Vagina (tissue), 2 donors: ENCODE measurements at regions not wholly inside any gene's neighbourhood (a gene's known extent, or its start where the extent isn't known, plus 50 kb on each side); places are given as distances from the start of the nearest gene placed in this dataset.

Source experiments
- POLR2A ChIP-seq, 2 donors: fragments of 450-650 bp; IDR thresholded peaks; one replicate each; pipeline ENCODE4 v1.6.1; 2017; ENCODE audit warnings: antibody characterized with exemption in 2 of 2, mild to moderate bottlenecking in 2 of 2, moderate library complexity in 2 of 2
- TF ChIP-seq, protein P1 (sequence below), 3 experiments: fragments of 450-650 bp in 2 of 3; fragments of 200-600 bp in 1 of 3; sonication (generic) in 1 of 3; IDR thresholded peaks; one replicate each; pipeline ENCODE4 v1.5.1; 2017 to 2019; ENCODE audit warnings: antibody characterized with exemption in 3 of 3, mild to moderate bottlenecking in 2 of 3, moderate library complexity in 2 of 3

DNA sequence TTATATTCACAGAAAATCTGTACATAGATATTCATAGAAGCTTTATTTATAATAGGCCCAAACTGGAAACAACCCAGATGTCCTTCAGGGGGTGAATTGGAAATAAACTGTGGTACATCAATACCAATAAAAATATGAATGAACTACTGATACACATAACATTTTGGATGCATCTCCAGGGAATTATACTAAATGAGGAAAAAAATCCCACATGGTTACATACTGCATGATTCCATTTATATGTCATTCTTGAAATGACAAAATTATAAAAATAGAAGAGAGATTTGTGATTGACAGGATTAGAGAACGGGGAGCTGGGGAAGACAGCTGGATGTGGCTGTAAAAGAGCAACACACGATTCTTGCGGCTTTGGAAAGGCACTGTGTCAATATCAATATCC lies 435.0 kb downstream of the TMEM182 start:
- TF ChIP-seq, protein P1, sequence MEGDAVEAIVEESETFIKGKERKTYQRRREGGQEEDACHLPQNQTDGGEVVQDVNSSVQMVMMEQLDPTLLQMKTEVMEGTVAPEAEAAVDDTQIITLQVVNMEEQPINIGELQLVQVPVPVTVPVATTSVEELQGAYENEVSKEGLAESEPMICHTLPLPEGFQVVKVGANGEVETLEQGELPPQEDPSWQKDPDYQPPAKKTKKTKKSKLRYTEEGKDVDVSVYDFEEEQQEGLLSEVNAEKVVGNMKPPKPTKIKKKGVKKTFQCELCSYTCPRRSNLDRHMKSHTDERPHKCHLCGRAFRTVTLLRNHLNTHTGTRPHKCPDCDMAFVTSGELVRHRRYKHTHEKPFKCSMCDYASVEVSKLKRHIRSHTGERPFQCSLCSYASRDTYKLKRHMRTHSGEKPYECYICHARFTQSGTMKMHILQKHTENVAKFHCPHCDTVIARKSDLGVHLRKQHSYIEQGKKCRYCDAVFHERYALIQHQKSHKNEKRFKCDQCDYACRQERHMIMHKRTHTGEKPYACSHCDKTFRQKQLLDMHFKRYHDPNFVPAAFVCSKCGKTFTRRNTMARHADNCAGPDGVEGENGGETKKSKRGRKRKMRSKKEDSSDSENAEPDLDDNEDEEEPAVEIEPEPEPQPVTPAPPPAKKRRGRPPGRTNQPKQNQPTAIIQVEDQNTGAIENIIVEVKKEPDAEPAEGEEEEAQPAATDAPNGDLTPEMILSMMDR (IDR thresholded peaks at IDR 0.05) = no peak
- TF ChIP-seq POLR2A (IDR thresholded peaks at IDR 0.05) = no peak
